ENCODE measurements at regions not wholly inside any gene's neighbourhood (a gene's known extent, or its start where the extent isn't known, plus 50 kb on each side); places are given as distances from the start of the nearest gene placed in this dataset.

- DNase-seq: no peak
Observed at GRCh38 chr5:87948486-87948885, 320.2 kb downstream of the TMEM161B start.

DNA sequence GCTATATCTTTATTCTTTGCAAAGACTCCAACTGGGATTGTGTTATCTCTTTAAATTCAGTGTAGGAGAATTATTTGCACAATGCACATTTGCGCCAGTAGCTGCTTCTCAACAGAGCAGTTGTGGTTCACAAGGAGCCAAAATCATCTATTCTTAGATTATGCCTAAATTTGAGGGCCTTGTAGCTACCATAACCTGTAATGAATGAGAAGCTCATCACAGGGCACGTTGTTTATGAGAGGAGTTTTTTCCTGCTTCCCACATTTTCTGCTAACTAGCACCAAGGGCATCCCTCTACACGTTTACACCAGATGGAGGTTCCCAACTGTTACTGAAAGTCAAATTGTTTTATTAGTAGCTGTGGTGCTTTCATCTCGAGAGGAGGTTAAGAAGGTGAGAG is 322.4 kb downstream of the TMEM161B start:
- no peak for DNase-seq

DNA sequence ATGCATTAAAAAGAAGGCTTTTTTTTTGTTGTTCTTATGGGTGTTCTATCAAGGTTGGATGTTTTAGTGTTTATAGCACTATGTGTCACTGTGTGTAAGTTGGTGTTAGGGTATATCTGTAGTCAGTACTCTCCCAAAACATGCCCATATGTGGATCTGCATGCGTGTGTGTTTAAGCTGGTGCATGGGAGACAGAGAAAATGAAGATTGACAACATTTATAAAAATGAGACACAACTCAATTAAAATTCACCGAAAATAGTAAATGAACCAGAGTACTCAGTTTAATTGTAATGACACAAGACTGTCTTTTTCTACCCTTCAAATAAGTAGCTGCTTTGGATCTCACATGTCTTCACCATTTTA is 323.4 kb downstream of the TMEM161B start:
- DNase-seq: no peak

DNA sequence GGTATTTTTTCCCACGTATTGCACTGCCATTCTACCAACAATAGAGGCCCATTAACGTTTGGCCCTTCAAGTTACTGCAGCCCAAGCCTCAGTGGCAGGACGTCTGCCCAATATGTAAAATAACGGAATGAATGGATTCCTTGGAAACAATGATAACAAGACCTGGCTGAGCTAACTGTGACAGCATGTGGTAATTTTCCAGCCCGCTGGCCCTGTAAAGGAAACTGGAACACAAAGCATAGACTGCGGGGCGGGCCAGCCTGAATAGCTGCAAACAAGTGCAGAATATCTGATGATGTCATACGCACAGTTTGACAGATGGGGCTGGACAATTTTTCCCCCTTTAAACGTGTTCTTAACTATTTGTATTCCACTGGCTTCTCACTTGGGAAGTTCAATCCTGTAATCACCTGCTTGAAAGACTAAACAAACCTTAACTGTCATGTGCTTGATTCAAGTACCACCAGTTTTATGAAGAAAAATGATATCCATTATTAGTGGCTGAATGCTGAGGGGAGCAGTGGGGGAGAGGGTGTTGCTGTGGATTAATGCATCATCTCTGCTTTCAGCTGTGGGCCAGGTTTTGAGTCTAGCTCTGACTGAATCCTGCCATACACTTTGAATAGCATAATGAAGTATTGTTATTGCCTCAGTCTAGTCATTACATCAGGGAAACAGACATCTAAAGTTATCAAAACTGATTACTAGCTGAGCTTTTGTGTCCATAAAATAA is 323.9 kb downstream of the TMEM161B start:
- no peak for DNase-seq

DNA sequence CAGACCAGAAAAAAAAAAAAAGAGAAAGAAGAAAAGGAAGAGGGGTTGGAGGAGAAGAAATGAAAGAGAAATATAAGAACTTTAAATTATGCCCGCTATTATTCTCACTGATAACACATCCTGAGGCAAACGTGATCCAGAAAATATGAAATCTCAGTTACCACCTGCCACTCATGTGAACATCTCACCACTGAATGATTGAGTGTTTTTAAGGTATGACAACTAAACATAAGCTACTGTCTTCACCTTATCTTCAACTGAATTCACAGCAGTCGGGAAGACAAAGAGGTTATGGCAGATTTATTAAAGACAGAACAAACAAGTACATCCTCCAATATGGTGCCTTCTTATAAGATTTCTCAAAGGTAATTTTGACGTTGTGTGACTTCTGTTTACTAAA is 327.9 kb downstream of the TMEM161B start:
- DNase-seq: no peak

GRCh38 chr5:87936667-87937066 is 332.0 kb downstream of the TMEM161B start:
- no peak for DNase-seq

- no peak for DNase-seq
Observed at GRCh38 chr5:87924436-87924835, 344.2 kb downstream of the TMEM161B start.

GRCh38 chr5:87916320-87916719 is 352.3 kb downstream of the TMEM161B start:
- no peak for DNase-seq

DNA sequence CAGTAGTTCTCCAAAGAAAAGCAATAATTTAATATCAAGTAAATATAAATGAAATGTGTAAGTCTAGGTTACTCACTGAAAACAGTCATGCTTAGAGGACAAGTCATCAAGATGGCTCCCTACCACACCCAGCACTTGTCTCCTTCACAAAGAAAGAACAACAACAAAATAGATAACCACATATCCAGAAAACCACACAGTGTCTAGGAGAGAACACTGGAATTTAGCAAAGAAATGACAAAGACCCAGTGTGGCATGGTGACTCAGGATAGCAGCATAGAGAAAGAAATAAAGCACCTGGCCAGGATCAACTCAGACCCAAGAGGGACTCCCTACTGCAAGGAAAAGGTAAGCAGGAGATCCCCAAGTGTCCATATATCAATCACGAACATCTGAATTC is 356.2 kb downstream of the TMEM161B start:
- DNase-seq: no peak

DNA sequence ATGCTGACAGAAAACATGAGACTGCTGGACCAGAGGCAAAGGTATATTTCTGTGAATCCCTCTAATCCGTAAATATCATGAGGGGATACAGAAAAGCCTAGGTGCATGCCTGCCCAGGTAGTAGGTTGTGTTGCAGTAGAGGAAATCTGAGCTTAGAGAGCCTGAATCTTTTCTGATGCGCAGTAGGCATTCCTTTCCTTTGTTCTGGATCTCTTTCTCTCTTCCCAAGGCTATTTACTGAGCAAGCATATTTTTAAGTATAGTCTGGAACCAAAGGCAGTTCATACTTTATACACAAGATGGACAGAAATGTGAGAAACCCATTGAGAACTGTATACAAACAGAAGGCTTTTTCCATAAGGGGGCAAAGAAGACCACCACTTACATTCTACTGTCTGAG is 359.3 kb downstream of the TMEM161B start:
- DNase-seq: no peak

DNA sequence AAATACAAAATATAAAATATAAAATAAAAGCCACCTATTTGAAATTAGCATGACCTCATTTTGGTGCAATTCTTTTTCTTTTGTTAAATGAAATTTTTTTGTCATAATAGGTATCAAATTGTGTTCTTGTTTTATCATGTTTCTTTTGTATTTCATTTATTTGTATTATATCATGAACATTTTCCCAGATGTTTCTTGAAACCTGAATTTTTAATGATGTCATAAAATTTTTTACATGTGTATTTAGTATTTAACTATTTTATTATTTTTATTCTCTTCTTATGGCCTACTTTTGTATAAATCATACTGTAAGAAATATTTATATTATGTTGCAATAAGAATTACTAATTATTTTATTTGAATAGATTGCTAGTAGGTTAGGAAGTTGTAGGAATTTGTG is 361.7 kb downstream of the TMEM161B start:
- no peak for DNase-seq

DNA sequence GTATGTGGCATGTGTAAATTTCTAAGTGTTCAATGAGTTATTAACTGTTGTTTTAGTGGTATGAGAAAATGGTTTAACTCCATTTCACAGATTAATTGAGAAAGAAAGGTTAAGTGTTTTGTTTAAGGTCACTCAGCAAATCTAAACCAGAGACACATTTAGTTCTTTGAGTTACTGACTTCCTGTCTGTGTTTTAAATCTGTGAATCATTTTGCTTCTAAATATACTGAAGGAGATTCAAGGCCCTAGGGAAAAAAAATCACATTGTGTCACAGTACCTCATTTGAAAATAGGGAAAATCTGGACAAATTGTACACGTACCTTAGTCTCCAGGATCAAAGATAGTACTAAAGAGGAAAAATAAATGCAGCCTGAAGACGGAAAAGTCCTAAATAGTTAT is 368.2 kb downstream of the TMEM161B start:
- DNase-seq: no peak

GRCh38 chr5:87899721-87900131 is 368.9 kb downstream of the TMEM161B start:
- DNase-seq: no peak

DNA sequence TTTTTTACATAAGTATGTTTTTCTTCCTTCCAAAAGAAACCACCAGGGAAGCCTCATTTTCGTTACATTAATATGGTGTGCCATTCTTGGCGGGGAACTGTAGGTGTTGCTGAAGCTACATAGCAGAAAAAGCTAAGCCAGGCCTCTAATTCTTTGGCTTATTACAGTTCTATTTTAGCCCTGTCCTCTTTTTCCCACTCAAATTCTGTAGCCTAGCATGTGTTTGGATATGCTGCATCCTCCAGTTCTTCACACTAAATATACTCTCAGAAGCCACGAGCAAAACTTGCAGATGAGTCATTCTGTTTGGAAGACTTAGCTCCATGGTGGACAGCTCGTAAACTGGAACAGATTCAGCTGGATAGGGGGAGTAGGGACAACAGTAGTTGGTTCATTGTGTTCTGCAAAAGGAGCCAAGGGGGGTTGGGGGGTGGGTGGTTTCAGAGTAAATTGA is 369.4 kb downstream of the TMEM161B start:
- no peak for DNase-seq

DNA sequence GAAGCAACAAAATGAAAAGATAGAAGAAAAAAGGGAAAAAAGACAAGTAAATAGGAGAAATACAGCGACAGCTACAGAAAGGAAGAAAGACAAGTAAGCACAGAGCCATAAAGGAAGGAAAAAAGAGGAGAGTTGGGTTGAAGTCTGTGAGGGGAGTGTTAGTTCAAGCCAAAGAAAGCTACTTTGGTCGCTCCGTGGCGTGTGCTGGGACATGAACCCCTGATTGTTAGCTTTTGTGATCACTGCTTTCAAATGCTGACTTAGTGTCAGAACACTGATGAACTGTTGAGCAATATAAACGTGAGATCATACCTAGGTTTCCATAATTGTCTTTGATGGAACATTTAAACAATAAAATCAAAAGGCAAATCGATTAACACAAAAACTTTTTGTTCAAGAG is 370.1 kb downstream of the TMEM161B start:
- DNase-seq: no peak

GRCh38 chr5:87888139-87888538 is 380.5 kb downstream of the TMEM161B start:
- no peak for DNase-seq

GRCh38 chr5:87887247-87887646 is 381.4 kb downstream of the TMEM161B start:
- DNase-seq: no peak

- DNase-seq: no peak
Observed at GRCh38 chr5:87886164-87886563, 382.5 kb downstream of the TMEM161B start.

DNA sequence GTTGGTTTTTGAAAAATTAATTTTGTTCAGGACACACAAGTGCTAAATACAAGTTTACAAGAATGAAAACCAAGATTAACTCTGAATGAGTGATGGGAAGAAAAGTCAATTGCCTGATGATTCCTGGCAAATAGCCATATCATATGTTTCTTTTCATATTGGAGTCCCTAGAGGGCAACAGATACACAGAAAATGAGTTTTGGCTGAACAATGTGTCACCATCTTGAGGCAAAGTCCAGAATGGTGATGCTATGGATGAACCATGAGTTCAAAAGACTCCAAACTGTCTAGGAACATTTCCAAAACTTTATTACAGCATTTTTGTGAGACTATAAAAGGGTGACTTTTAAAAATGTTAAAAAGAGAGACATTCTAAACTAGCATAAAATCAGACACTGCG is 382.9 kb downstream of the TMEM161B start:
- no peak for DNase-seq

DNA sequence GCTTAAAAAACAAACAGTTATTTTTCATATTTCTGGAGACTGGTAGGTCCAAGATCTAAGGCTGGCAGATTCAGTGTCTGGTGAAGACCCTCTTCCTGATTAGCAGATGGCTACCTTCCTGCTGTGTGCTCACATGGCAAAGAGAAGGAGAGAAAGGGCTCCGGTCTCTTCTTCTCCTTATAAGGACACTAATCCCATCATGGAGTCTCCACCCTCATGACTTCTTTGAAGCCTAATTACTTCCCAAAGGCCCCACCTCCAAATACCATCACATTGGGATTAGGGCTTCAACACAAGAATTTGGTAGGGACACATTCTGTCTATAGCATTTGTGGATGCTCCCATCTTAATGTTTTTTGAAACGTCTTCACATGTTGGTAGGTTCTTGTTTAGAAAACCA is 391.1 kb downstream of the TMEM161B start:
- DNase-seq: no peak

GRCh38 chr5:87877023-87877422 is 391.6 kb downstream of the TMEM161B start:
- DNase-seq: no peak

- no peak for DNase-seq
Observed at GRCh38 chr5:87876616-87877015, 392.0 kb downstream of the TMEM161B start.

GRCh38 chr5:87872986-87873385 is 395.7 kb downstream of the TMEM161B start:
- no peak for DNase-seq

DNA sequence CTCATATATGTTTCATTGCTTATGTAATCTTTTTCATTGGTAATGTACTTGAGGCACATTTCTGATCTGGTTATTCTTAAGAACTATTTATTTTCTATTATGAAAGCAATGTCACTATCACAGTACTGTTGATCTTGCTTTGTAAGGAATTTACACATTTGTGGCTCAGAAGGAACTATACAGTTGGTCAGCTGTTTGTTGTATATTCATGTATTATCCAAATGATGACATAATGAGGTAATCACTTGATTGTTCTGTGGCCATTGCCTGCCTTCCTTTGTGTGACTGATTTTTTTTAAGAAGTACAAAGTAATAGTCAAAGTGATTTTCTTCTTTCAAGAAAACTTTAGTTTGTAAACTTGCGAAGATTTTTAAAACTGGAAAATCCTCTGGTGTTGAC is 399.9 kb downstream of the TMEM161B start:
- no peak for DNase-seq

GRCh38 chr5:87867281-87867680 is 401.4 kb downstream of the TMEM161B start:
- no peak for DNase-seq

Measured in NK-92 treated with Interleukin-12 subunit alpha and Interleukin-12 subunit beta, amount 100 ng/mL, for 24 hours (cell line).